Mesothelial cell of epicardium (in vitro differentiated cells): ENCODE measurements at regions not wholly inside any gene's neighbourhood (a gene's known extent, or its start where the extent isn't known, plus 50 kb on each side); places are given as distances from the start of the nearest gene placed in this dataset.
A peak's percentile ranks its signal among the peaks of the same experiment; 100 is the strongest.

Source experiments
- DNase-seq, 2 experiments: peaks; one replicate each; pipeline ENCODE4 v3.0.0; 2021; ENCODE audit warnings: low spot score in 2 of 2; ENCODE audit not compliant: unreplicated experiment in 2 of 2
- H3K27ac Mint-ChIP-seq: 2 replicates; pipeline ENCODE4 v1.8.0; 2021; ENCODE audit warnings: mixed read lengths
- H3K27me3 Mint-ChIP-seq: 2 replicates; pipeline ENCODE4 v1.8.0; 2021; ENCODE audit warnings: low read depth, mixed read lengths
- H3K36me3 Mint-ChIP-seq: 2 replicates; pipeline ENCODE4 v1.8.0; 2021; ENCODE audit warnings: mixed read lengths
- H3K4me1 Mint-ChIP-seq: 2 replicates; pipeline ENCODE4 v1.8.0; 2021; ENCODE audit warnings: mixed read lengths
- H3K4me3 Mint-ChIP-seq: 2 replicates; pipeline ENCODE4 v1.8.0; 2021; ENCODE audit warnings: mild to moderate bottlenecking, moderate library complexity, mixed read lengths
- H3K9me3 Mint-ChIP-seq: 2 replicates; pipeline ENCODE4 v1.8.0; 2021; ENCODE audit warnings: mixed read lengths
- CTCF ChIP-seq: fragments of 200-600 bp; sonication (generic); IDR thresholded peaks from one replicate; pipeline ENCODE4 v1.5.0; 2021; ENCODE audit warnings: antibody characterized with exemption; ENCODE audit not compliant: unreplicated experiment

DNA sequence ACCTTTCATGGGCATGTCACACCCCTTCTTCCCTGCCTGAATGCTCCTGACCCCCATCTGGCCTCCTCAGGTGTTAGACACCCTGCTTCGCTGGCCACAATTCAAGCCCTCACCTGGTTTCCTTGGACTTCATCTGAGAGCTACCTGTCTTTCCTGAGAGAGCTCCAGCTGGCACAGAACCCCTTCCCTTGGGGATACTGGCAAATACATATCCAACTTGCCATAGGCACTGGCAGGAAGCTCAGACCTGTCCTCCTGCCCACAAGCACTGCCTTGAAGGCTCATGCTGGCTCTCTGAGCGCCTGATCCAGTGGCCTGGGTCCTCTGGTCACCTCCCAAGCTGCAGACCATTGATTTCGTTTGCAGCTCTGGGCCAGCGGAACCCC lies 74.1 kb upstream of the MAP4K3 start:
- peak overlapping the region; percentile 62 for H3K27ac Mint-ChIP-seq
- TF ChIP-seq CTCF, result no peak

GRCh38 chr2:39511605-39512433 lies 74.7 kb upstream of the MAP4K3 start:
- no peak overlapping the region for H3K4me3 Mint-ChIP-seq
- no peaks in the 10 kb centered on the region for H3K9me3 Mint-ChIP-seq
- TF ChIP-seq CTCF, result no peak
- H3K27me3 Mint-ChIP-seq, result peaks cover 4% of the 10 kb centered on the region
- no peak for DNase-seq
- H3K36me3 Mint-ChIP-seq, result no peaks in the 10 kb centered on the region
- peak overlapping the region; percentile 62 for H3K27ac Mint-ChIP-seq
- H3K4me1 Mint-ChIP-seq, result peaks cover 66% of the 10 kb centered on the region

More for the DNA sequence above, 74.1 kb upstream of the MAP4K3 start:
- no peak overlapping the region for H3K4me3 Mint-ChIP-seq
- H3K27me3 Mint-ChIP-seq, result peaks cover 4% of the 10 kb centered on the region
- no peaks in the 10 kb centered on the region for H3K36me3 Mint-ChIP-seq
- no peak for DNase-seq
- H3K4me1 Mint-ChIP-seq, result peaks cover 63% of the 10 kb centered on the region
- H3K9me3 Mint-ChIP-seq, result no peaks in the 10 kb centered on the region

- TF ChIP-seq CTCF, result no peak
- Mint-ChIP-seq H3K27me3 (peaks cover 4% of the 10 kb centered on the region), H3K4me1 (peaks cover 71% of the 10 kb centered on the region), H3K36me3 (no peaks in the 10 kb centered on the region), H3K4me3 (no peak overlapping the region), H3K9me3 (no peaks in the 10 kb centered on the region), H3K27ac (peak overlapping the region; percentile 62)
- peak in 1 of 2 experiments; percentile 54 for DNase-seq
These were observed 75.4 kb upstream of the MAP4K3 start for GRCh38 chr2:39512434-39512935.

DNA sequence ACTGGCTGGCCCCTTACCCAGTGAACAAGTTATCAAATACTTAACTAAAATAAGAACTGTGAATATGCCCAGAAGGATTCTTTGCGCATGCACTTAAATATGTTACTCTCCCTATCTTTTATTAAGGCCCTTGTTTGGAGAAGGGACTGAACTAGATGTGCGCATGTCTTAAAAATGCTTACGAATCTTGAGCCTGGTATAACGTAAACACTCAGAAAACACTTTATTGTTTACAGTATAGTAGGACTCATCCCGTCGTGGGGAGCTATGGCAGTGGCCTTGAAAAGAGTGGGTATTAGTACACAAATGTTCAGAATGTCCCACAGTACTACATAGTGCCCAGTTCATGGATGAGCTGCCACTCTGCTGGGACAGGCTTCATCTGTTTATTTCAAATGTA lies 75.9 kb upstream of the MAP4K3 start:
- no peak for TF ChIP-seq CTCF
- Mint-ChIP-seq H3K4me3 (no peak overlapping the region), H3K27me3 (peaks cover 4% of the 10 kb centered on the region), H3K4me1 (peaks cover 71% of the 10 kb centered on the region), H3K9me3 (no peaks in the 10 kb centered on the region), H3K36me3 (no peaks in the 10 kb centered on the region), H3K27ac (peak overlapping the region; percentile 62)
- no peak for DNase-seq

GRCh38 chr2:39513641-39514094 lies 76.6 kb upstream of the MAP4K3 start:
- Mint-ChIP-seq H3K36me3 (no peaks in the 10 kb centered on the region), H3K27me3 (peaks cover 4% of the 10 kb centered on the region), H3K9me3 (no peaks in the 10 kb centered on the region), H3K4me1 (peaks cover 66% of the 10 kb centered on the region), H3K27ac (no peak overlapping the region), H3K4me3 (no peak overlapping the region)
- no peak for TF ChIP-seq CTCF
- no peak for DNase-seq
